Fibroblast of skin of back (primary cell): ENCODE measurements at regions not wholly inside any gene's neighbourhood (a gene's known extent, or its start where the extent isn't known, plus 50 kb on each side); places are given as distances from the start of the nearest gene placed in this dataset.

Source experiments
- DNase-seq: peaks from one replicate; pipeline ENCODE4 v3.0.0-alpha.2; 2013

- DNase-seq = peak; percentile 99
Observed at GRCh38 chr12:116382686-116383530, 105.4 kb upstream of the MED13L start.

GRCh38 chr12:116384175-116384574 lies 106.7 kb upstream of the MED13L start:
- no peak for DNase-seq

GRCh38 chr12:116384691-116385485 lies 107.4 kb upstream of the MED13L start:
- peak; percentile 61 for DNase-seq

- no peak for DNase-seq
Observed at GRCh38 chr12:116385486-116386217, 108.2 kb upstream of the MED13L start.

GRCh38 chr12:116389326-116389725 lies 111.8 kb upstream of the MED13L start:
- DNase-seq = no peak

- DNase-seq = peak; percentile 99
Observed at GRCh38 chr12:116389990-116390389, 112.5 kb upstream of the MED13L start.

- DNase-seq = peak; percentile 35
Observed at GRCh38 chr12:116390401-116391335, 113.2 kb upstream of the MED13L start.

GRCh38 chr12:116391501-116391900 lies 114.0 kb upstream of the MED13L start:
- DNase-seq = no peak

GRCh38 chr12:116392061-116392460 lies 114.6 kb upstream of the MED13L start:
- DNase-seq = no peak

GRCh38 chr12:116393255-116393654 lies 115.8 kb upstream of the MED13L start:
- no peak for DNase-seq

GRCh38 chr12:116393859-116394650 lies 116.6 kb upstream of the MED13L start:
- no peak for DNase-seq

- DNase-seq = peak; percentile 61
Observed at GRCh38 chr12:116395396-116395795, 117.9 kb upstream of the MED13L start.

- peak; percentile 74 for DNase-seq
Observed at GRCh38 chr12:116397148-116397547, 119.7 kb upstream of the MED13L start.

- no peak for DNase-seq
Observed at GRCh38 chr12:116398193-116398592, 120.7 kb upstream of the MED13L start.

GRCh38 chr12:116399055-116399454 lies 121.6 kb upstream of the MED13L start:
- DNase-seq = no peak

GRCh38 chr12:116400636-116401372 lies 123.3 kb upstream of the MED13L start:
- DNase-seq = no peak

GRCh38 chr12:116401565-116401964 lies 124.1 kb upstream of the MED13L start:
- DNase-seq = no peak

- DNase-seq = no peak
Observed at GRCh38 chr12:116402163-116402939, 124.9 kb upstream of the MED13L start.

GRCh38 chr12:116403546-116403945 lies 126.1 kb upstream of the MED13L start:
- DNase-seq = no peak
